Cardiac muscle cell (in vitro differentiated cells and primary cell): ENCODE measurements at regions not wholly inside any gene's neighbourhood (a gene's known extent, or its start where the extent isn't known, plus 50 kb on each side); places are given as distances from the start of the nearest gene placed in this dataset.

Experiments
- DNase-seq, 2 donors: peaks; one replicate each; pipeline versions ENCODE4 v3.0.0 to v3.0.0-alpha.2; 2010 to 2017; ENCODE audit warnings: low read depth in 1 of 2, low spot score in 1 of 2
- H3K27ac ChIP-seq: fragments of 200-600 bp; sonication (generic); 2 replicates; pipeline ENCODE4 v1.5.1; 2016
- H3K27me3 ChIP-seq: fragments of 200-600 bp; sonication (generic); 2 replicates; pipeline ENCODE4 v1.6.0; 2016; ENCODE audit warnings: control low read depth
- H3K36me3 ChIP-seq: fragments of 200-600 bp; sonication (generic); 2 replicates; pipeline ENCODE4 v1.5.1; 2016; ENCODE audit warnings: control low read depth
- H3K4me1 ChIP-seq: fragments of 200-600 bp; sonication (generic); 2 replicates; pipeline ENCODE4 v1.8.1; 2017; ENCODE audit warnings: low read depth, mild to moderate bottlenecking, mixed run types
- H3K4me3 ChIP-seq: fragments of 200-600 bp; sonication (generic); 2 replicates; pipeline ENCODE4 v1.5.1; 2016; ENCODE audit warnings: mild to moderate bottlenecking
- H3K9me3 ChIP-seq: fragments of 200-600 bp; sonication (generic); 2 replicates; pipeline ENCODE4 v1.5.1; 2017; ENCODE audit warnings: low read depth, mild to moderate bottlenecking, control low read depth
- CTCF ChIP-seq: IDR thresholded peaks from 2 replicates; pipeline ENCODE4 v1.5.1; 2012; ENCODE audit warnings: low read depth, mild to moderate bottlenecking, low read length

DNA sequence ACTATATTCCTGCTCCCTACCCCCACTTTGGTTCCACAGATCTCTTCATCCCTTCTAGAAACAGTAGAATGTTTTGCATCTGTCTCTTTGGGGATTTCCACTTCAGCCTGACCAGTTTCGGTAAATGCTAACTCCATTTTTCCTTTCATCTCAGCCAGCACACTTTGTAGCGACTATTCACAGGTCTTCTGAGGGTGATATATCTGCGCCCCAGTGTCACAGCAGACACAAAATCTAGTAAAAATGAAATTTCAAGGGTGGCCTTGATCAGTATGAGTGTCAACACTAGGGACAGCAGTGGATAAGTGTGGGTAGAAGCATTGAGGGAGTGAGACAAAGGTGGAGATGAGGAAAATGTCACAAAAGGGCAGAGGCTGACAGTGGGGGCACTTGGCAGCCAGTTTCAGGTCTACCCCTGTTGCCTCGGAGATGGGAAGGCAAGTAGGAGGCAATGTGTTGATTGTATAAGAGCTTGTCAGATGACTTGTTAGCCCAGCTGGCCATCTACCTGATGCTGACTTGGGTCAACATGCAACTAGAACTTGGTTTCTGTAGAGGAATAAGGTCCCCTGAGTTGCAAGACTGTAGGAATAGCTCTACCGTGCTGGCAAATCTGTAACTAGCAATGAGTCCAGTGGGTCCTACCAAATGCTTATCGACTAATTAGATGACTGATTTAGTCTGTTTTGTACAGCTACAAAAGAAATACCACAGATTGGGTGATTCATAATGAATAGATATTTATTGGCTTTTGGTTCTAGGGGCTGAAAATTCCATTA, 60.7 kb downstream of the CXCR4 start:
- Histone ChIP-seq H3K4me1 (peaks cover 35% of the 10 kb centered on the region), H3K27me3 (no peaks in the 10 kb centered on the region), H3K27ac (no peak overlapping the region), H3K36me3 (no peaks in the 10 kb centered on the region), H3K9me3 (no peaks in the 10 kb centered on the region), H3K4me3 (no peak overlapping the region)
- no peak for DNase-seq
- TF ChIP-seq CTCF, result no peak

DNA sequence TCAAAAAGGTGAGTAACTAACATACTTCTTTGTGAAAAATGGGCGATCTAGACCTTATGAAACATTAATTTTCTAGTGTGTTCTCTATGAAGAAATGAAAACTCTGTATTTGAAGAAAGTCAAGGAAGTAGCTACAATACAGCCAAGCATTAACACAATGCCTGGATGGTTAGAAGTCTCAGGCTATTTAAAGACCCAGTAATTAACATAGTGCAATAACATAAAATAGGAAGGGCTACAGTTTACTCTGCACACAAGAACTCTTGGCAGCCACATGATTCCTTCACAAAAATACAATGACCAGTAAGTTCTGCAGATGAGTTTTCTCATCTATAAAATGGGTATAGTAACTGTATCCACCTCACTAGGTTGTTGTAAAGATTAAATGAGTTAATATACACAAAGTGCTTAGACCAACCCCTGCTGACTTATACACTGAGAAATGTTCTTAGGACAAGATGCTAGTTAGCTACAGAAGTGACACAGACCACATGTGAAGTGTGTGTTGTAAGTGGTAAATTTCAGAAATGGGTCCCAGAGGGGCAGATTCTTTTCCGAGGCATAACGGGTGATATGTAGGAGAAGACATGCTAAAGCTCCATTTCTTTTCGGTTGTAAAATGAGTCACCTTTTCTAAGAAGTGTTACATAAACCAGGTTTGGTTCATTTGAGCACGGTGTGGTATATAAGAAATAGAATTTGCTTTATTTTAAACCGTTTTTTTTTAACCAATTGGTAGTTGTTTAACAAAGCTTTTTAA, 61.8 kb downstream of the CXCR4 start:
- no peaks in the 10 kb centered on the region for H3K36me3 ChIP-seq
- no peaks in the 10 kb centered on the region for H3K9me3 ChIP-seq
- no peak overlapping the region for H3K27ac ChIP-seq
- no peak for TF ChIP-seq CTCF
- no peak overlapping the region for H3K4me3 ChIP-seq
- H3K27me3 ChIP-seq, result no peaks in the 10 kb centered on the region
- no peak for DNase-seq
- H3K4me1 ChIP-seq, result peaks cover 35% of the 10 kb centered on the region

DNA sequence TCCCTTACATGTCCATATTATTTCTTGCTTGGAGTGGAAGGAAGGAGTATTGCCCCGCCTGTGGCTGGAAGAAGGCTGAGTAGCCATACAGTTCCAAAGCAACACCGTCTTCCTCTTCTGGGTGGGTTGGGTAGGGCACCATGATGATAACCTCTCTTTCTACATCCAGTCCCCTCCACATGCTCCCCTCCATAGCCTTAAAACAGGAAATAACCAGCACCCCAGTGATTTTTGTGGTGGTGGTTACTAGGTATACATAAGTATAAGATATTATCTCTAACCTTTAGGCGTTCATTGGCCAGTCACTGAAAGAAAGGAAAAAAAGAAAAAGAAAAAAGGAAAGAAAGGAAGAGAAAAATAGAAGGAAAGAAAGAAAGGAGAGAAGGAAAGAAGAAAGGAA, 63.1 kb downstream of the CXCR4 start:
- H3K9me3 ChIP-seq, result no peaks in the 10 kb centered on the region
- no peak overlapping the region for H3K4me3 ChIP-seq
- H3K36me3 ChIP-seq, result no peaks in the 10 kb centered on the region
- H3K27me3 ChIP-seq, result no peaks in the 10 kb centered on the region
- no peak for DNase-seq
- peaks cover 35% of the 10 kb centered on the region for H3K4me1 ChIP-seq
- H3K27ac ChIP-seq, result no peak overlapping the region
- TF ChIP-seq CTCF, result no peak

GRCh38 chr2:136052369-136053362, 65.3 kb downstream of the CXCR4 start:
- Histone ChIP-seq H3K36me3 (no peaks in the 10 kb centered on the region), H3K9me3 (no peaks in the 10 kb centered on the region), H3K27me3 (no peaks in the 10 kb centered on the region), H3K4me3 (no peak overlapping the region), H3K27ac (no peak overlapping the region), H3K4me1 (peaks cover 16% of the 10 kb centered on the region)
- TF ChIP-seq CTCF, result no peak
- no peak for DNase-seq

GRCh38 chr2:136051725-136052048, 66.3 kb upstream of the DARS1 start:
- TF ChIP-seq CTCF, result no peak
- peaks cover 15% of the 10 kb centered on the region for H3K4me1 ChIP-seq

More at GRCh38 chr2:136051725-136052048, 66.3 kb upstream of the DARS1 start:
- Histone ChIP-seq H3K27me3 (no peaks in the 10 kb centered on the region), H3K36me3 (no peaks in the 10 kb centered on the region), H3K9me3 (no peaks in the 10 kb centered on the region), H3K27ac (no peak overlapping the region), H3K4me3 (no peak overlapping the region)
- no peak for DNase-seq
